GM12878 (cell line): ENCODE measurements at regions not wholly inside any gene's neighbourhood (a gene's known extent, or its start where the extent isn't known, plus 50 kb on each side); places are given as distances from the start of the nearest gene placed in this dataset.

Experiments
- ATAC-seq: fragments of 200-7000 bp; cut with Tn5 transposase; 3 replicates; pipeline ENCODE4 v1.9.1; 2020; ENCODE audit warnings: mild to moderate bottlenecking, moderate library complexity
- BruUV-seq: library from RNA; stranded (reverse); fragments of 400-500 nt; replicated peaks from 2 replicates; lab custom pipeline; 2021; lab: Mats Ljungman, UMichigan
- CTCF ChIA-PET: fragments of 300-600 bp; sonication (Branson Sonifier 250); formaldehyde crosslinking; extraction: SDS; loops from one replicate; lab custom pipeline; 2021; ENCODE audit warnings: inconsistent platforms; lab: Yijun Ruan, JAX
- POLR2A ChIA-PET: fragments of 350-600 bp; formaldehyde crosslinking; extraction: SDS; loops from one replicate; lab custom pipeline; 2021; ENCODE audit warnings: inconsistent platforms; lab: Charles Lee
- RAD21 ChIA-PET: fragments of 300-600 bp; sonication (Branson Sonifier 250); formaldehyde crosslinking; loops from one replicate; lab custom pipeline; 2023; ENCODE audit warnings: antibody characterized with exemption; ENCODE audit not compliant: unreplicated experiment; lab: Charles Lee
- SMC1A ChIA-PET: fragments of 300-600 bp; sonication (Branson Sonifier 250); formaldehyde crosslinking; loops from one replicate; lab custom pipeline; 2023; ENCODE audit not compliant: unreplicated experiment, uncharacterized antibody; lab: Charles Lee
- DNase-seq: peaks from one replicate; pipeline ENCODE4 v3.0.0-alpha.2; 2011; ENCODE audit warnings: low read depth, low spot score
- FAIRE-seq: peaks from 3 replicates; lab custom pipeline; 2011; peaks lifted over from hg19 to GRCh38; lab: Jason Lieb, UNC
- H2AFZ ChIP-seq: 2 replicates; pipeline ENCODE4 v1.6.0; 2011; ENCODE audit warnings: low read depth, low read length, control low read depth; ENCODE audit not compliant: control insufficient read depth
- H3K27ac ChIP-seq: 2 replicates; pipeline ENCODE4 v1.5.1; 2011; ENCODE audit warnings: control low read depth; ENCODE audit not compliant: control insufficient read depth, insufficient read depth
- H3K27me3 ChIP-seq, 2 experiments: replicated peaks in 1 of 2; 2 replicates each; pipeline versions ENCODE4 v1.6.0 to v1.6.1; 2011; ENCODE audit warnings: low read length in 1 of 2; ENCODE audit not compliant: control insufficient read depth in 2 of 2, insufficient read depth in 2 of 2
- H3K36me3 ChIP-seq, 2 experiments: 2 replicates each; pipeline ENCODE4 v1.5.1; 2011; ENCODE audit warnings: low read length in 1 of 2; ENCODE audit not compliant: control insufficient read depth in 2 of 2, insufficient read depth in 2 of 2
- H3K4me1 ChIP-seq: 2 replicates; pipeline ENCODE4 v1.6.1; 2011; ENCODE audit warnings: mild to moderate bottlenecking, low read length, moderate library complexity, mixed read lengths; ENCODE audit not compliant: control insufficient read depth, insufficient read depth
- H3K4me2 ChIP-seq: 2 replicates; pipeline ENCODE4 v1.6.0; 2011; ENCODE audit warnings: control low read depth; ENCODE audit not compliant: control insufficient read depth, insufficient read depth
- H3K4me3 ChIP-seq: fragments of 200-600 bp; sonication (generic); 2 replicates; pipeline ENCODE4 v1.5.1; 2016
- H3K79me2 ChIP-seq: 2 replicates; pipeline ENCODE4 v1.6.0; 2011; ENCODE audit warnings: low read length; ENCODE audit not compliant: control insufficient read depth, insufficient read depth
- H3K9ac ChIP-seq: 2 replicates; pipeline ENCODE4 v1.8.0; 2011; ENCODE audit warnings: low read length, control low read depth, mixed read lengths; ENCODE audit not compliant: control insufficient read depth, insufficient read depth
- H3K9me3 ChIP-seq: replicated peaks from 3 replicates; pipeline ENCODE4 v1.5.1; 2011; ENCODE audit warnings: mild to moderate bottlenecking, low read length; ENCODE audit not compliant: control insufficient read depth, insufficient read depth
- H4K20me1 ChIP-seq: 2 replicates; pipeline ENCODE4 v1.6.0; 2011; ENCODE audit not compliant: control insufficient read depth, insufficient read depth
- BCL3 ChIP-seq: IDR thresholded peaks from 2 replicates; pipeline ENCODE4 v1.6.1; 2011; ENCODE audit warnings: borderline replicate concordance, low read depth, mild to moderate bottlenecking, moderate library complexity, low read length; ENCODE audit not compliant: insufficient read depth, poor library complexity, severe bottlenecking
- CBX3 ChIP-seq: fragments of 200-600 bp; sonication (generic); IDR thresholded peaks from 2 replicates; pipeline ENCODE4 v1.6.1; 2016; ENCODE audit warnings: low read depth, borderline replicate concordance
- CHD4 ChIP-seq: fragments of 200-600 bp; sonication (generic); IDR thresholded peaks from 2 replicates; pipeline ENCODE4 v1.6.1; 2016; ENCODE audit warnings: mild to moderate bottlenecking
- EP300 ChIP-seq, 2 experiments: fragments of 150-350 bp in 1 of 2; IDR thresholded peaks; 2 replicates each; pipeline ENCODE4 v1.6.1; 2011 to 2012; ENCODE audit warnings: low read depth in 2 of 2, low read length in 2 of 2, borderline replicate concordance in 1 of 2, improper control_type of control experiment in 1 of 2, inconsistent platforms in 1 of 2; ENCODE audit not compliant: control insufficient read depth in 1 of 2
- KAT2A ChIP-seq: conservative IDR thresholded peaks from 2 replicates; pipeline ENCODE4 v1.6.1; 2011; ENCODE audit warnings: low read depth, low read length; ENCODE audit not compliant: control insufficient read depth
- MTA2 ChIP-seq: fragments of 450-650 bp; IDR thresholded peaks from 2 replicates; pipeline ENCODE4 v1.6.1; 2016; ENCODE audit warnings: low read depth, mild to moderate bottlenecking, moderate library complexity
- MYC ChIP-seq: IDR thresholded peaks from 2 replicates; pipeline ENCODE4 v1.6.1; 2011; ENCODE audit warnings: mild to moderate bottlenecking, low read length, moderate library complexity, inconsistent platforms; ENCODE audit not compliant: insufficient read depth, insufficient replicate concordance, insufficient read length, severe bottlenecking
- POLR2A ChIP-seq: IDR thresholded peaks from 2 replicates; pipeline ENCODE4 v1.6.1; 2011; ENCODE audit warnings: low read depth, mild to moderate bottlenecking, low read length
- RAD21 ChIP-seq: IDR thresholded peaks from 2 replicates; pipeline ENCODE4 v1.6.1; 2011; ENCODE audit warnings: mild to moderate bottlenecking, low read depth, low read length, moderate library complexity; ENCODE audit not compliant: insufficient read depth
- SREBF2 ChIP-seq: IDR thresholded peaks from 2 replicates; pipeline ENCODE4 v1.6.1; 2012; ENCODE audit warnings: mild to moderate bottlenecking, low read length
- YBX1 ChIP-seq: fragments of 450-650 bp; IDR thresholded peaks from 2 replicates; pipeline ENCODE4 v1.6.1; 2016; ENCODE audit warnings: antibody characterized with exemption
- ZBED1 ChIP-seq: IDR thresholded peaks from 2 replicates; pipeline ENCODE4 v1.6.1; 2016; ENCODE audit warnings: borderline replicate concordance
- ZNF207 ChIP-seq: fragments of 450-650 bp; IDR thresholded peaks from 2 replicates; pipeline ENCODE4 v1.6.1; 2014; ENCODE audit warnings: antibody characterized with exemption, mild to moderate bottlenecking, borderline replicate concordance
- ZNF384 ChIP-seq: IDR thresholded peaks from 2 replicates; pipeline ENCODE4 v1.6.1; 2012; ENCODE audit warnings: low read depth, mild to moderate bottlenecking, low read length, improper control_type of control experiment, borderline replicate concordance
- WGBS: methylation state at CpG from one replicate; pipeline ENCODE4 v1.1.6; 2016; ENCODE audit warnings: low lambda C conversion rate; ENCODE audit not compliant: insufficient replicate concordance, insufficient coverage; ENCODE audit errors: missing lambda C conversion rate; 5-methylcytosine and 5-hydroxymethylcytosine counted together
- in situ Hi-C: fragments of 300-500 bp; cut with MboI; formaldehyde crosslinking; loops from 9 replicates; pipeline ENCODE4 v1.14.3; 2018; ENCODE audit warnings: mixed read lengths
- intact Hi-C: fragments of 100-400 bp; cut with micrococcal nuclease; formaldehyde crosslinking; loops from one replicate; pipeline ENCODE4 v1.14.2; 2022; ENCODE audit not compliant: unreplicated experiment

GRCh38 chr1:238764779-238765178 lies 621.6 kb upstream of the CHRM3 start:
- no peak overlapping the region for H3K9ac ChIP-seq
- TF ChIP-seq POLR2A = no peak
- TF ChIP-seq ZBED1 = no peak
- TF ChIP-seq CBX3 = no peak
- TF ChIP-seq YBX1 = no peak
- TF ChIP-seq CHD4 = no peak
- no peak for TF ChIP-seq EP300 (IDR thresholded peaks at IDR 0.05; ENCODE audit: borderline replicate concordance in 1 of 2, control insufficient read depth in 1 of 2, low read depth in 2 of 2, low read length in 2 of 2)
- no peak for TF ChIP-seq KAT2A
- no peak for TF ChIP-seq ZNF384
- no peak for TF ChIP-seq MTA2
- TF ChIP-seq SREBF2 = no peak
- TF ChIP-seq MYC = no peak
- TF ChIP-seq BCL3 = no peak
- no peak for TF ChIP-seq RAD21
- TF ChIP-seq ZNF207 = no peak
- H4K20me1 ChIP-seq = no peaks in the 10 kb centered on the region
- ATAC-seq (no peak), FAIRE-seq (no peak), DNase-seq (no peak)
- no peaks in the 10 kb centered on the region for H3K36me3 ChIP-seq
- intact Hi-C loops (loop anchor here (2.0 kb wide), 1 partner anchor 62 kb away; no protein-coding TSS in a partner anchor), in situ Hi-C loops (no loop called here)
- H3K9me3 ChIP-seq = no peaks in the 10 kb centered on the region
- SMC1A ChIA-PET = no interaction called here
- H3K27ac ChIP-seq = no peak overlapping the region
- CTCF ChIA-PET = no interaction called here
- H3K79me2 ChIP-seq = no peaks in the 10 kb centered on the region
- no peak overlapping the region for H2AFZ ChIP-seq
- RAD21 ChIA-PET = no interaction called here
- no TSS peak for BruUV-seq
- H3K4me2 ChIP-seq = no peak overlapping the region
- WGBS = 31% methylated on average over 2 of the region's 2 CpGs
- H3K4me1 ChIP-seq = no peaks in the 10 kb centered on the region
- POLR2A ChIA-PET = no interaction called here
- no peak overlapping the region for H3K4me3 ChIP-seq
- no peaks in the 10 kb centered on the region for H3K27me3 ChIP-seq
